Renal pelvis (tissue), 1 donor: ENCODE measurements at regions not wholly inside any gene's neighbourhood (a gene's known extent, or its start where the extent isn't known, plus 50 kb on each side); places are given as distances from the start of the nearest gene placed in this dataset.
"Not testable (repeated sequence)": the region's sequence is repeated elsewhere in the genome, so short reads cannot be mapped to it uniquely, and the experiment has no call there.

Source experiments
- DNase-seq: peaks from one replicate; pipeline ENCODE4 v3.0.0-alpha.2; 2013

GRCh38 chrX:42290608-42291007, 367.3 kb upstream of the CASK start:
- DNase-seq = no peak

- no peak for DNase-seq
Measured at GRCh38 chrX:42289492-42290385, 366.4 kb upstream of the CASK start.

- DNase-seq = not testable (repeated sequence)
Measured at GRCh38 chrX:42285681-42286080, 362.3 kb upstream of the CASK start.

- DNase-seq = no peak
Measured at GRCh38 chrX:42276982-42277690, 353.8 kb upstream of the CASK start.

- DNase-seq = no peak
Measured at GRCh38 chrX:42274151-42274550, 350.8 kb upstream of the CASK start.

- DNase-seq = no peak
Measured at GRCh38 chrX:42273387-42273786, 350.0 kb upstream of the CASK start.

- no peak for DNase-seq
Measured at GRCh38 chrX:42269186-42269585, 345.8 kb upstream of the CASK start.

- no peak for DNase-seq
Measured at GRCh38 chrX:42260854-42261253, 337.5 kb upstream of the CASK start.

- no peak for DNase-seq
Measured at GRCh38 chrX:42248226-42248625, 324.9 kb upstream of the CASK start.

- no peak for DNase-seq
Measured at GRCh38 chrX:42247241-42247640, 323.9 kb upstream of the CASK start.

- no peak for DNase-seq
Measured at GRCh38 chrX:42246814-42247213, 323.5 kb upstream of the CASK start.

GRCh38 chrX:42242004-42242403, 318.6 kb upstream of the CASK start:
- no peak for DNase-seq

- no peak for DNase-seq
Measured at GRCh38 chrX:42241421-42241820, 318.1 kb upstream of the CASK start.

- DNase-seq = no peak
Measured at GRCh38 chrX:42237956-42238355, 314.6 kb upstream of the CASK start.

GRCh38 chrX:42229533-42229932, 306.2 kb upstream of the CASK start:
- no peak for DNase-seq

GRCh38 chrX:42220666-42221065, 297.3 kb upstream of the CASK start:
- no peak for DNase-seq

- no peak for DNase-seq
Measured at GRCh38 chrX:42220083-42220482, 296.7 kb upstream of the CASK start.

- no peak for DNase-seq
Measured at GRCh38 chrX:42219231-42219630, 295.9 kb upstream of the CASK start.

GRCh38 chrX:42195506-42195905, 272.2 kb upstream of the CASK start:
- DNase-seq = no peak

- DNase-seq = no peak
Measured at GRCh38 chrX:42189576-42189975, 266.2 kb upstream of the CASK start.

GRCh38 chrX:42188730-42189129, 265.4 kb upstream of the CASK start:
- no peak for DNase-seq

GRCh38 chrX:42176789-42177188, 253.4 kb upstream of the CASK start:
- no peak for DNase-seq

GRCh38 chrX:42175843-42176242, 252.5 kb upstream of the CASK start:
- DNase-seq = no peak
